ENCODE measurements at regions not wholly inside any gene's neighbourhood (a gene's known extent, or its start where the extent isn't known, plus 50 kb on each side); places are given as distances from the start of the nearest gene placed in this dataset.
"Not testable (repeated sequence)": the region's sequence is repeated elsewhere in the genome, so short reads cannot be mapped to it uniquely, and the experiment has no call there.

DNA sequence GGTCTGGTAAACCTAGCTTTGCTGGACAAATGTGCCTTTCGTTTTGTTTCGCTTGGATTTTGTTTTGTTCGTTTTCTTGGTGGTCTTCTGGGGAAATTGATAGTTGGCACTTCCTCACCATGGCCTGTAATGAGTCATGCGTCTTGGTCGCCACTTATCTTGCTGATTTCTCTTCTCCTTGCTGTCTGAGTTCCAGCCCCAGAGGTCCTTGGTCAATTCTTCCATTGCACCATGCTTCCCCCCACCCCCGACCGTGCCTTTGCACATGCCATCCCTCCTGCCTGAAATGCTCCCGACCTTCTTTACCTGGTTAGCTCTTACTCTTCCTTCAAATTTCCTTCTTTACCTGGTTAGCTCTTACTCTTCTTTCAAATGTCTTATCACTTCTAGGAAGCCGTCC, 168.7 kb upstream of the MSX2 start:
- DNase-seq (ENCODE audit: low spot score), result no peak

DNA sequence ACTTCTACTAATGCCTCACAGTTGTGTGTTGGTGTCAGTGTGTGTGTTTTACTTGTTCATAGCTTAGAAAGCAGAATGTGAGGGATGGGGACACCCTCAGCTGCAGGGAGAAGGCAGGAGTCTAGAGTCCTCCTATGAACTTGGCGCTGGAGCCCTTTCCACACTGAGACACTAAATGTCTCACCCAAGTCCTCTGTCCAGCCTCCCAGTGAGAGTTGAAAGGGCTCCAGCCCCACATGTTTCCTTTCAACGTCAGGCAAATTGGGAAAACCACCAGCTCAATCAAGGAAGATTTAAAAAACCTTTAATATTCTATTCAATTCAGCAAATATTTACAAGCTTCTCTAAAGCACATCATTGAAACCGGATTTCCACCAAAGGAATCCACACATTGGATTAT, 167.6 kb upstream of the MSX2 start:
- DNase-seq (ENCODE audit: low spot score), result no peak

- no peak for DNase-seq (ENCODE audit: low spot score)
Observed at GRCh38 chr5:174558190-174558589, 166.2 kb upstream of the MSX2 start.

- DNase-seq (ENCODE audit: low spot score), result no peak
Observed at GRCh38 chr5:174559141-174559540, 165.2 kb upstream of the MSX2 start.

- no peak for DNase-seq (ENCODE audit: low spot score)
Observed at GRCh38 chr5:174559566-174560090, 164.8 kb upstream of the MSX2 start.

DNA sequence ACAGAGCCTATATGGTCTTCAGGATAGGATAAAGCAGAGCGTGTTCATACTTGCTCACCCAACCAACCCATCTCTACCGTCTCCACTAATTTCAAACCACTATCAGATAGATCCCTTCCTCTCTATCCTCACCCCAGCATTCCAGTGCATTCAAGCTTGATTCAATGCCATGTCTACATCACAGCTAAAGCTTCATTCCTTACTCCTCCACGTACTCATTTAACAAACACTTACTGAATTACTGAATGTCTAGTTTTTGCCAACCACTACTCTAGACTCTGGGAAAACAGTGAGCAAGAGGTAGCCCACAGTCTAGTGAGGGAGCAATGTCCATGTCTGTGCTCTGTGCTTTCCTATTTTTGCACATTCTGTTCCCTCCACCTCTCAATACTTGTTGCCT, 163.5 kb upstream of the MSX2 start:
- no peak for DNase-seq (ENCODE audit: low spot score)

DNA sequence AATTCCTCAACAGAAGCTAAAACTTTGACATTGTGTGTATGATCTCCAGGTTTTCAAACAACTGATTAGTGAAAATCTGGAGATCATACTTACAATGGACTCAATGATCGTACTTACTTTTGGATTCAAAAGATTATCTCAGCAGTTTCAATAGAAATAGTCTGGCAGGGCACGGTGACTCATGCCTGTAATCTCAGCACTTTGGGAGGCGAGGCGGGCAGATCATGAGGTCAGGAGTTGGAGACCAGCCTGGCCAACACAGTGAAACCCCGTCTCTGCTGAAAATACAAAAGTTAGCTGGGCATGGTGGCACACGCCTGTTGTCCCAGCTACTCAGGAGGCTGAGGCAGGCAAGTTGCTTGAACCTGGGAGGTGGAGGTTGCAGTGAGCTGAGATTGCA, 161.3 kb upstream of the MSX2 start:
- not testable (repeated sequence) for DNase-seq (ENCODE audit: low spot score)

DNA sequence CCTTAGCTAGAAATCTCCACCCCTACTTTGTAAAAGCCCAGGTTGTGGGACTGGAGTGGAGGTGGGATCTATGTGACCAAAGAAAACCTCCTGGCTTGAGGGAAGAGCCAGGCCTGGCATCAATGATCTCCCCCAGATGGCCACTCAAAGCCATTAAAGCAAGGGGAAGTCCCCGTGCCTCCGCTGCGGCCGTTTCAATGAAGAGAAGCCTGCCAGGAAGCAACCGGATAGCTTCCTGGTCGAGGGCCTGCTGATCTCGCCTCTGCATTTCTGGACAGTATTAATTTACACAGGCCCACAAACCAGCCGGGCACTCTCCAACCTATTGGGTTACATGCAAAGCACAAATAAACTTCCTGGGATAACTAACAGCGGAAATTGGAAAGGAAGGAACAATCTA, 160.5 kb upstream of the MSX2 start:
- no peak for DNase-seq (ENCODE audit: low spot score)

DNA sequence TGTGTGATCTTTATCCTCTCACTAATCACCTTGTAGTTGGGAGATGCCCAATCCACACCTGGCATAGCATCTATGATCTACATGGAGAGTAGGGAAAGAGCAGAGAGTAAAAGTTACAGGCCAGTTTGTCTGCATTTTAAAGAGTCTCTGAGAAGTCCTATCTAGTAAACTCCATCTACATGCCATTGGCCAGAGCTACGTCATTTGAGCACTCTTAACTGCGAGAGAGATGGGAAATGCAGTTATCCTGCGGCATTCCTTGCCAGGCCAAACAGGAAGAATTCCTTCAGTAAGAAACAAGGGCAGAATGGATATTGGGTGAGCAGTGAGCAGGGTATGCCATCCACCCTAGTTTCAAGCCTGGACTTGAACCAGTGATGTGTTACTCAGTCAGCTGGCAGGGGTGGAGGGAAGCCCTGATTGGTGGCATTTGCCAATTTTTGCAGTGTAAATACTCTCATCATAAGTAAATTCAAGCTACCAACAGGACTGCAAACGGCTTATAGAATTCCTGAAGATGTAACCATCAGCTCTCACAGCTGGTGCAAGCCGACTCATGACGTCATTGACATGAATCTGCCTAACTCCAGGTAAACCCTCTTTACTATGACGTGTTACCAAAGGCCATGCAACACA, 156.8 kb upstream of the MSX2 start:
- DNase-seq (ENCODE audit: low spot score), result no peak

- DNase-seq (ENCODE audit: low spot score), result no peak
Observed at GRCh38 chr5:174570662-174571061, 153.7 kb upstream of the MSX2 start.

GRCh38 chr5:174571662-174572397, 152.6 kb upstream of the MSX2 start:
- peak; percentile 64 for DNase-seq (ENCODE audit: low spot score)

- no peak for DNase-seq (ENCODE audit: low spot score)
Observed at GRCh38 chr5:174572591-174572990, 151.8 kb upstream of the MSX2 start.

GRCh38 chr5:174573221-174573994, 151.0 kb upstream of the MSX2 start:
- DNase-seq (ENCODE audit: low spot score), result no peak

GRCh38 chr5:174575043-174575442, 149.3 kb upstream of the MSX2 start:
- DNase-seq (ENCODE audit: low spot score), result no peak

- no peak for DNase-seq (ENCODE audit: low spot score)
Observed at GRCh38 chr5:174576042-174576441, 148.3 kb upstream of the MSX2 start.

DNA sequence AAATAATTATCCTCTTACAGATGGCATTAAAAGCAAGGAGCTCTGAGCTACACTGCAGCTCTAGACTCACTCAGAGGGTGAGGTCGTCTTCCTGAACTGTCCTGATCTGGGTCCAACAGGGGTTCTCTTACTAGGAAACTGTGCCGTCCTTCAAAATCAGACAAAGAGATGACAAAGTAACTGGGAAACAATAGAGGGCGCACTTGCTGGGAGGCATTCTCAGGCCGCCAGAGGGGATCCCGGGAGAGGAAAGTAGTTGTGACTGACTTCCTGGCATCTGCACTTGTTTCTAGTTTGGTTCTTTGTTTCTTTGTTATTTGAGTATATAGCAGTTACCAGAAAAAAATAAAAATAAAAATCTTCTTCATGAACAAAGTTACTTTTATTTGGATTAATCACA, 142.9 kb upstream of the MSX2 start:
- no peak for DNase-seq (ENCODE audit: low spot score)

GRCh38 chr5:174581894-174582293, 142.5 kb upstream of the MSX2 start:
- DNase-seq (ENCODE audit: low spot score), result no peak

DNA sequence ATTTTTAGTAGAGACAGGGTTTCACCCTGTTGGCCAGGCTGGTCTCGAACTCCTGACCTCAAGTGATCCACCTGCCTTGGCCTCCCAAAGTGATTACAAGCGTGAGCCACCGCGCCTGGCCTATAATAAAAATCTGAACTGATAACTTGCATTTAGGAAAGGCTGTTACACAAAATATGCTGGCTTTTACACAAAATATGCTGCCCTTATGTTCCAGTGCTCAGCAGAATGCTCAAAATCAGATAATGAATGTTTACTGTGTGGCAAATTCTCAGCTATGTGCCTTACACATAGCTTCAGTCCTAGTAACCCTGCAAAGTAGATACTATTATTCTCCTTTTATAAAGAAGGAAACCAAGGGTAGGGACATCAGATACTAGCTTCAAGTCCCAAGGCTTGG, 141.3 kb upstream of the MSX2 start:
- no peak for DNase-seq (ENCODE audit: low spot score)

- DNase-seq (ENCODE audit: low spot score), result no peak
Observed at GRCh38 chr5:174585472-174585871, 138.9 kb upstream of the MSX2 start.

DNA sequence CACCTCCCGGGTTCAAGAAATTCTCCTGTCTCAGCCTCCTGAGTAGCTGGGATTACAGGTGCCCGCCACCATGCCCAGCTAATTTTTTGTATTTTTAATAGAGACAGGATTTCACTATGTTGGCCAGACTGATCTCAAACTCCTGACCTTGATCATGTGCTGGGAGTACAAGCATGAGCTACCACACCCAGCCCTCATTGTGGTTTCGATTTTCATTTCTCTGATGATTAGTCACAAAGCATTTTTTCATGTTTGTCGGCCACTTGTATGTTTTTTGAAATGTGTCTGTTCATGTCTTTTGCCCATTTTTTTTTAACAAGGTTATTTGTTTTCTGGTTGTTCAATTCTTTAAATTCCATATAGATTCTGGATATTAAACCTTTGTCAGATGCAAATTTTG, 138.2 kb upstream of the MSX2 start:
- DNase-seq (ENCODE audit: low spot score), result not testable (repeated sequence)

DNA sequence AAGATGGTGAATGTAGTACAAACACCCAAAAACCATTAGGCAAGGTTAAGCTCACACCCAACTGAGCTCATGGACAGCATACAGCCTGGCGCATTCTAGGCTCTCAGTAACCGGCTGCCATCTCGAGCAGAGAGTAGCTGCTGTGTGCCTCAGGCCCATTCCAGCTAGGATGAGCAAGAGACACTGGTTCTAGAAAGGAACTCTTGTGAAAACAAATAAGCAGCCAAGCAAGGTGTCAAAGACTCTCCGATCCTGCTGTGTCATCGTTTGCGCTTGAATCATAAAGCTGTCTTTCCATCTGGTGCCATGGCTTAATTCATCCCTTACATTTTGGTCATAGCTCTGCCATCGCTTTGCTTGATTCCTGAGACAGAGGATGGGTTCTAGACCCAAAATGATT, 135.4 kb upstream of the MSX2 start:
- no peak for DNase-seq (ENCODE audit: low spot score)

DNA sequence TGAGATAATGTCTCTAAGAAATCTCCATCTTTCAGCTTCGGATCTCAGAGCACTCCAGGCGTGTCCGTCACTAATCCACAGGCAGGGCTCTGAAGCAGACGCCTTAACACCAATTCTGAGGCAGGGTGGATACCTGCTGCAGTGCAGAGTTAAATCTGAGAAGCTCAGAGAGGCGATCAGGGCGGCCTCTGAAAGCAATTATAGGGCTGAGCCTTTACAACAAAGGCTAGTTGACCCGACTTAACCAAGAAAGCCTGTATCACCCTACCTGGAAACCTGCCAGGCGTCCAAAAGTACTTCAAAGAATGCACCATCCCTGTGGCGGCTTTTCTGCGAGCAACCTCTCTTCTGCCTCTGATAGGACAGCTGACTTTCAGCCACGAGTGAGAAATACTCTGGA, 134.8 kb upstream of the MSX2 start:
- no peak for DNase-seq (ENCODE audit: low spot score)

DNA sequence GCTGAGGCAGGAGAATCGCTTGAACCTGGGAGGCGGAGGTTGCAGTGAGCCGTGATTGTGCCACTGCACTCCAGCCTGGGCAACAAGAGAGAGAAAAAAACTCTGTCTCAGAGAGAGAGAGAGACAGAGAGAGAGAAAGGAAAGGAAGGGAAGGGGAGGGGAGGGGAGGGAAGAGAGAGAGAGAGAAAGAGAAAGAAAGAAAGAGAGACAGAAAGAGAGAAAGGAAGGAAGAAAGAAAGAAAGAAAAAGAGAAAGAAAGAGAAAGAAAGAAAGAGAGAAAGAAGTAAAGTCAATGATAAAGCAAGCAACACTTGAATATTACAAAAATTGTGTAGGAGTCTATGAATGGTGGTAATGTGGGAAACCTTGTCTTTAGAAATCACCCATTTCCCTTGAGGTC, 133.6 kb upstream of the MSX2 start:
- no peak for DNase-seq (ENCODE audit: low spot score)
